H9 (cell line): ENCODE measurements at regions not wholly inside any gene's neighbourhood (a gene's known extent, or its start where the extent isn't known, plus 50 kb on each side); places are given as distances from the start of the nearest gene placed in this dataset.

Source experiments
- DNase-seq: peaks from one replicate; pipeline ENCODE4 v3.0.0-alpha.2; 2017
- H2AFZ ChIP-seq: one replicate; pipeline ENCODE4 v1.6.1; 2013; ENCODE audit warnings: mild to moderate bottlenecking, low read length, control low read depth, moderate library complexity
- H2AK5ac ChIP-seq: 2 replicates; pipeline ENCODE4 v1.6.1; 2013; ENCODE audit warnings: low read length, control low read depth, mixed read lengths; ENCODE audit not compliant: insufficient read length
- H2BK120ac ChIP-seq: one replicate; pipeline ENCODE4 v1.6.1; 2013; ENCODE audit warnings: low read depth, mild to moderate bottlenecking, low read length, control low read depth, inconsistent platforms; ENCODE audit not compliant: poor library complexity, severe bottlenecking
- H2BK12ac ChIP-seq: 2 replicates; pipeline ENCODE4 v1.6.1; 2013; ENCODE audit warnings: low read length, control low read depth, mixed read lengths, low read depth; ENCODE audit not compliant: insufficient read length
- H2BK15ac ChIP-seq: 2 replicates; pipeline ENCODE4 v1.6.1; 2013; ENCODE audit warnings: low read depth, low read length, control low read depth
- H2BK20ac ChIP-seq: one replicate; pipeline ENCODE4 v1.6.1; 2013; ENCODE audit warnings: low read depth, mild to moderate bottlenecking, low read length, control low read depth, inconsistent platforms; ENCODE audit not compliant: poor library complexity, severe bottlenecking
- H2BK5ac ChIP-seq: 2 replicates; pipeline ENCODE4 v1.6.1; 2013; ENCODE audit warnings: low read length, control low read depth, mixed read lengths; ENCODE audit not compliant: insufficient read length
- H3K14ac ChIP-seq: 2 replicates; pipeline ENCODE4 v1.6.1; 2013; ENCODE audit warnings: low read length, control low read depth; ENCODE audit not compliant: insufficient read depth
- H3K18ac ChIP-seq: 2 replicates; pipeline ENCODE4 v1.6.1; 2013; ENCODE audit warnings: low read depth, mild to moderate bottlenecking, mixed read lengths, low read length, control low read depth; ENCODE audit not compliant: insufficient read length
- H3K23ac ChIP-seq: 2 replicates; pipeline ENCODE4 v1.6.1; 2013; ENCODE audit warnings: low read length, control low read depth, mixed read lengths, low read depth; ENCODE audit not compliant: insufficient read length
- H3K23me2 ChIP-seq: 2 replicates; pipeline ENCODE4 v1.6.1; 2013; ENCODE audit warnings: low read depth, mild to moderate bottlenecking, mixed read lengths, low read length, control low read depth; ENCODE audit not compliant: insufficient read length, poor library complexity, severe bottlenecking
- H3K27ac ChIP-seq: 2 replicates; pipeline ENCODE4 v1.5.1; 2013; ENCODE audit warnings: low read length, control low read depth, mixed read lengths, low read depth; ENCODE audit not compliant: insufficient read length
- H3K27me3 ChIP-seq: 2 replicates; pipeline ENCODE4 v1.6.1; 2013; ENCODE audit warnings: low read length, control low read depth, inconsistent platforms; ENCODE audit not compliant: insufficient read depth
- H3K4ac ChIP-seq: 2 replicates; pipeline ENCODE4 v1.6.1; 2013; ENCODE audit warnings: low read depth, mild to moderate bottlenecking, control low read depth, inconsistent platforms, low read length, moderate library complexity
- H3K4me1 ChIP-seq: 2 replicates; pipeline ENCODE4 v1.6.1; 2013; ENCODE audit warnings: low read length, control low read depth, inconsistent platforms; ENCODE audit not compliant: insufficient read depth
- H3K4me2 ChIP-seq: 2 replicates; pipeline ENCODE4 v1.6.1; 2013; ENCODE audit warnings: low read length, control low read depth, mixed read lengths; ENCODE audit not compliant: insufficient read length, insufficient read depth
- H3K56ac ChIP-seq: 2 replicates; pipeline ENCODE4 v1.6.1; 2013; ENCODE audit warnings: low read depth, mild to moderate bottlenecking, mixed read lengths, low read length, control low read depth; ENCODE audit not compliant: insufficient read length
- H3K79me1 ChIP-seq: 2 replicates; pipeline ENCODE4 v1.6.1; 2013; ENCODE audit warnings: low read depth, mild to moderate bottlenecking, moderate library complexity, low read length, control low read depth, inconsistent platforms; ENCODE audit not compliant: insufficient read depth, poor library complexity, severe bottlenecking
- H3K79me2 ChIP-seq: 2 replicates; pipeline ENCODE4 v1.6.1; 2013; ENCODE audit warnings: low read length, control low read depth, inconsistent platforms; ENCODE audit not compliant: insufficient read depth
- H3K9ac ChIP-seq: 2 replicates; pipeline ENCODE4 v1.6.1; 2013; ENCODE audit warnings: low read length, control low read depth, mixed read lengths; ENCODE audit not compliant: insufficient read length; ENCODE audit errors: extremely low read depth
- H3K9me3 ChIP-seq: one replicate; pipeline ENCODE4 v1.6.1; 2013; ENCODE audit warnings: low read depth, low read length, inconsistent platforms; ENCODE audit not compliant: control insufficient read depth
- H3T11ph ChIP-seq: one replicate; pipeline ENCODE4 v1.6.1; 2013; ENCODE audit warnings: mild to moderate bottlenecking, low read length, control low read depth, inconsistent platforms
- H4K20me1 ChIP-seq: one replicate; pipeline ENCODE4 v1.6.1; 2013; ENCODE audit not compliant: control insufficient read depth, insufficient read length, insufficient read depth
- H4K5ac ChIP-seq: 2 replicates; pipeline ENCODE4 v1.6.1; 2013; ENCODE audit warnings: low read depth, mild to moderate bottlenecking, mixed read lengths, low read length, control low read depth; ENCODE audit not compliant: insufficient read length
- H4K8ac ChIP-seq: replicated peaks from 2 replicates; pipeline ENCODE4 v1.6.1; 2013; ENCODE audit warnings: low read length, control low read depth, mixed read lengths, low read depth; ENCODE audit not compliant: insufficient read length
- H4K91ac ChIP-seq: 2 replicates; pipeline ENCODE4 v1.6.1; 2013; ENCODE audit warnings: low read depth, mild to moderate bottlenecking, moderate library complexity, mixed read lengths, low read length, control low read depth; ENCODE audit not compliant: insufficient read length
- H3K27ac Mint-ChIP-seq, 3 experiments: 2 replicates in 2 of 3; 3 replicates in 1 of 3; pipeline ENCODE4 v1.8.0; 2020 to 2021; ENCODE audit warnings: mixed read lengths in 3 of 3, mild to moderate bottlenecking in 1 of 3, moderate library complexity in 1 of 3
- H3K27me3 Mint-ChIP-seq: 2 replicates; pipeline ENCODE4 v1.8.0; 2021; ENCODE audit warnings: low read depth, mild to moderate bottlenecking, moderate library complexity, mixed read lengths
- H3K36me3 Mint-ChIP-seq, 3 experiments: 2 replicates in 2 of 3; 3 replicates in 1 of 3; pipeline ENCODE4 v1.8.0; 2020 to 2021; ENCODE audit warnings: low read depth in 3 of 3, mixed read lengths in 3 of 3; ENCODE audit not compliant: insufficient read depth in 1 of 3
- H3K4me1 Mint-ChIP-seq, 2 experiments: 2 replicates each; pipeline ENCODE4 v1.8.0; 2020; ENCODE audit warnings: mixed read lengths in 2 of 2
- H3K4me3 Mint-ChIP-seq, 2 experiments: 2 replicates in 1 of 2; 3 replicates in 1 of 2; pipeline ENCODE4 v1.8.0; 2020 to 2021; ENCODE audit warnings: mild to moderate bottlenecking in 2 of 2, mixed read lengths in 2 of 2, moderate library complexity in 1 of 2
- H3K9me3 Mint-ChIP-seq, 2 experiments: 2 replicates in 1 of 2; 3 replicates in 1 of 2; pipeline ENCODE4 v1.8.0; 2020; ENCODE audit warnings: mild to moderate bottlenecking in 2 of 2, mixed read lengths in 2 of 2, moderate library complexity in 1 of 2
- WGBS: extraction: QIAGEN DNeasy Blood & Tissue Kit; methylation state at CpG from one replicate; pipeline ENCODE4 v1.1.7; 2013; ENCODE audit warnings: missing lambda C conversion rate, low lambda C conversion rate, mixed read lengths; ENCODE audit not compliant: insufficient read length; ENCODE audit errors: extremely low coverage; 5-methylcytosine and 5-hydroxymethylcytosine counted together
- TF ChIP-seq, protein P1 (sequence below): fragments of 200-600 bp; sonication (generic); conservative IDR thresholded peaks from 3 replicates; pipeline ENCODE4 v1.8.0; 2021; ENCODE audit warnings: antibody characterized with exemption, mild to moderate bottlenecking

DNA sequence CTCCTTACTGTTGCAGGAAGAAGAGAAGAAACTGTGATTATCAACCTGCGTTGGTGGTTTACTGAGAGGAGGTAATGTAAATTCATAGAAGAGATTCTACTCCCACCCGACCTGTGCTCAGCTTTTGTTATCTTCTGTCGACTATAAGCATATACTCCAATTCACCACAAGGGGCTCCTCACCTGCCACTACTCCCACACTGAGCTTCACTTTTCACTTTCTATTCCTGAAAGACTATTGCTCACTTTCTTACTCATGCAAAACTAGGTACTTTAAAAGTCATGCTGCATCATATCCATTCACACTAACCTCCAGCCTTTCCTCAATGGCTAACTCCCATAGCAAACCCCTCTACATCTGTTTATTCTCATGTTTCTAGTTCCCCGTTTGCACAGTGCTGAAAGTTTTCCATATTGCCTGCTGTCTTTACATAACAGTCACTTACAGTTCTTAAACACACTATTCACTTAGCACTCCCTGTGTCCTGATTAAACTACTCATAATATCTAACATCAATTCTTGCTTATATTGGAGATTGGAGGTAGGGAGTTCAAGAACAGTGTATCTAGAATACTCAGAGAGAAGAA, 1062.6 kb downstream of the NR2F1-AS1 start:
- H3K18ac ChIP-seq: no peak overlapping the region
- no peak overlapping the region for H3K4me3 Mint-ChIP-seq
- H3K23ac ChIP-seq: no peak overlapping the region
- no peaks in the 10 kb centered on the region for H3K27me3 Mint-ChIP-seq
- H3K79me1 ChIP-seq: no peaks in the 10 kb centered on the region
- no peak overlapping the region for H3K27ac ChIP-seq
- H3K4me2 ChIP-seq: no peak overlapping the region
- H3K4ac ChIP-seq: no peak overlapping the region
- no peak overlapping the region for H3T11ph ChIP-seq
- H2BK12ac ChIP-seq: no peak overlapping the region
- no peak overlapping the region for H3K14ac ChIP-seq
- H3K36me3 Mint-ChIP-seq: peaks cover 0 to 6% (median 2%) of the 10 kb centered on the region in 3 experiments; a peak in 3 of 7 replicates
- H4K5ac ChIP-seq: no peak overlapping the region
- H2AK5ac ChIP-seq: no peak overlapping the region
- H3K56ac ChIP-seq: no peak overlapping the region
- H4K91ac ChIP-seq: no peak overlapping the region
- no peaks in the 10 kb centered on the region for H3K23me2 ChIP-seq
- no peaks in the 10 kb centered on the region for H3K27me3 ChIP-seq
- no peaks in the 10 kb centered on the region for H3K79me2 ChIP-seq
- peaks cover 6% of the 10 kb centered on the region in 2 experiments for H3K4me1 Mint-ChIP-seq
- H2AFZ ChIP-seq: no peak overlapping the region
- no peaks in the 10 kb centered on the region for H4K20me1 ChIP-seq
- no peak overlapping the region for H2BK15ac ChIP-seq
- H3K27ac Mint-ChIP-seq: no peak overlapping the region; a peak in 1 of 7 replicates
- H2BK20ac ChIP-seq: no peak overlapping the region
- no peaks in the 10 kb centered on the region for H3K9me3 ChIP-seq
- DNase-seq: peak; percentile 34
- no CpG with 5 or more reads among the region's 4 CpGs for WGBS
- TF ChIP-seq, protein P1, sequence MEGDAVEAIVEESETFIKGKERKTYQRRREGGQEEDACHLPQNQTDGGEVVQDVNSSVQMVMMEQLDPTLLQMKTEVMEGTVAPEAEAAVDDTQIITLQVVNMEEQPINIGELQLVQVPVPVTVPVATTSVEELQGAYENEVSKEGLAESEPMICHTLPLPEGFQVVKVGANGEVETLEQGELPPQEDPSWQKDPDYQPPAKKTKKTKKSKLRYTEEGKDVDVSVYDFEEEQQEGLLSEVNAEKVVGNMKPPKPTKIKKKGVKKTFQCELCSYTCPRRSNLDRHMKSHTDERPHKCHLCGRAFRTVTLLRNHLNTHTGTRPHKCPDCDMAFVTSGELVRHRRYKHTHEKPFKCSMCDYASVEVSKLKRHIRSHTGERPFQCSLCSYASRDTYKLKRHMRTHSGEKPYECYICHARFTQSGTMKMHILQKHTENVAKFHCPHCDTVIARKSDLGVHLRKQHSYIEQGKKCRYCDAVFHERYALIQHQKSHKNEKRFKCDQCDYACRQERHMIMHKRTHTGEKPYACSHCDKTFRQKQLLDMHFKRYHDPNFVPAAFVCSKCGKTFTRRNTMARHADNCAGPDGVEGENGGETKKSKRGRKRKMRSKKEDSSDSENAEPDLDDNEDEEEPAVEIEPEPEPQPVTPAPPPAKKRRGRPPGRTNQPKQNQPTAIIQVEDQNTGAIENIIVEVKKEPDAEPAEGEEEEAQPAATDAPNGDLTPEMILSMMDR: peak; percentile 76
- H3K9ac ChIP-seq: no peak overlapping the region
- no peaks in the 10 kb centered on the region for H3K4me1 ChIP-seq
- H2BK5ac ChIP-seq: no peak overlapping the region
- H2BK120ac ChIP-seq: no peak overlapping the region
- H3K9me3 Mint-ChIP-seq: peaks cover 2 to 7% of the 10 kb centered on the region in 2 experiments; a peak in 3 of 5 replicates
- H4K8ac ChIP-seq: no peak overlapping the region
